GM13976 (cell line): ENCODE measurements at regions not wholly inside any gene's neighbourhood (a gene's known extent, or its start where the extent isn't known, plus 50 kb on each side); places are given as distances from the start of the nearest gene placed in this dataset.
A peak's percentile ranks its signal among the peaks of the same experiment; 100 is the strongest.

Source experiments
- DNase-seq: peaks from one replicate; pipeline ENCODE4 v3.0.0; 2012; ENCODE audit warnings: low spot score
- CTCF ChIP-seq: IDR thresholded peaks from 2 replicates; pipeline ENCODE4 v1.5.1; 2012; ENCODE audit warnings: borderline replicate concordance, mild to moderate bottlenecking; ENCODE audit not compliant: insufficient read depth; ENCODE audit errors: extremely low read depth, missing control alignments, control extremely low read depth
- in situ Hi-C: fragments of 300-500 bp; cut with MboI; formaldehyde crosslinking; loops from one replicate; pipeline ENCODE4 v1.12.0; 2022; ENCODE audit warnings: low sequenced_read_pairs, mixed read lengths, inconsistent platforms; ENCODE audit not compliant: unreplicated experiment

- no peak for DNase-seq
- in situ Hi-C loops: no loop called here
- TF ChIP-seq CTCF: no peak
These were observed 352.5 kb upstream of the CCDC196 start for GRCh38 chr14:66133666-66134065.

GRCh38 chr14:66135831-66136230 is 350.3 kb upstream of the CCDC196 start:
- no peak for DNase-seq
- no peak for TF ChIP-seq CTCF
- in situ Hi-C loops: no loop called here

DNA sequence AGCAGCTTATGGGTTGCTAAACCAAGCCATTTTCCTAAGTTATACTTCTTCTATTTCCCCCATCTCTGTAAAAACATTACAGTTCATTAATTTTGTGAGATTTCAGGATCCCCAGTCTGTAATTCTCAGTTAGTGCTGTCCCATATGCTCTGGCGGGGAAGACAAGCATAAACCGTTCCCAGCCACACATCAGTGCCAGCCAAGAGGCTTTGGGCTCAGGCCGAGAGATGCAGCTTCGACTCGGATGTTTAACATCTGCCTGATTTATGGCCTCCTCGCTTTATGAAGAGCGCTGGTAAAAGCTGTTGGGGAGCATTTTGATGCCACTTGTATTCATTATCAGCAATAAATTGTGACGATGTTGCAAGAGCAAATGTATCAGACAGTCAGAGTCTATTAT is 349.1 kb upstream of the CCDC196 start:
- no peak for DNase-seq
- in situ Hi-C loops: no loop called here
- no peak for TF ChIP-seq CTCF

- no peak for DNase-seq
- in situ Hi-C loops: no loop called here
- no peak for TF ChIP-seq CTCF
These were observed 346.7 kb upstream of the CCDC196 start for GRCh38 chr14:66139432-66139831.

DNA sequence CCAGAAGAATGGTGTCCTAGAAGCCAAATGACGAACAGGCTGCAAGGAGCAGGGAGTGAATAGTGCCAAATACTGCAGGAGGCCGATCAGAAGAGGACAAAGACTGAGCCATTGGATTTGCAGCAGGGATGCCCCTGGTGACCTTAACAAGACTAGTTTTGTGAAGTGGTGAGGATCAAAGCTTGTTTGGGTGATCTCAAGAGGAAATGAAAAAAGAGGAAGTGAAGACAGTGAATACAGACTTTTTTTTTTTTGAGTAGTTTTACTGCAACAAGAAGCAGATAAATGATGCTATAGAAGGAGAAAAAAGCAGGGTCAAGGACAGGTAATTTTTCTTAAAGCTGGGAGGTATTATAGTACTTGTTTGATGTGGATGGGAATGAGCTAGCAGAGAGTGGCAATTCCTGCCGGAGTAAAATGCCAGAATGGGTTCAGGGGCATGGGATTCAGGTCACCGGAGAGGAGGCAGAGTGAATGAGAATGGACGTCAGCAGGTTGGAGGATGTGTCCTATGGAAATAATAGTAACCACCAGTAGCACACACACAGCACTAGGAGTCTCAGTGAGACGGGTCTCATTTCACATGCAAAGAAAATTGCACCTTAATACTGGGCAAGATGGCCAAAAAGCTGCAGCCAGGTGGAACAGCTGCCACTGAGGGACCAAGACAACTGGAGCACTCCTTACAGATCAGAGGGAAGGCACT is 345.8 kb upstream of the CCDC196 start:
- TF ChIP-seq CTCF: no peak
- peak; percentile 68 for DNase-seq
- in situ Hi-C loops: no loop called here

- in situ Hi-C loops: no loop called here
These were observed 345.2 kb upstream of the CCDC196 start for GRCh38 chr14:66140963-66141362.

More at GRCh38 chr14:66140963-66141362, 345.2 kb upstream of the CCDC196 start:
- DNase-seq: no peak
- TF ChIP-seq CTCF: no peak
